ENCODE measurements at regions not wholly inside any gene's neighbourhood (a gene's known extent, or its start where the extent isn't known, plus 50 kb on each side); places are given as distances from the start of the nearest gene placed in this dataset.

GRCh38 chr3:182393151-182393550, 400.2 kb upstream of the ATP11B start:
- no peak for TF ChIP-seq CTCF (conservative IDR thresholded peaks at IDR 0.05)
- no peak overlapping the region for H3K27ac ChIP-seq

GRCh38 chr3:182393830-182394367, 399.4 kb upstream of the ATP11B start:
- TF ChIP-seq CTCF (conservative IDR thresholded peaks at IDR 0.05), result no peak
- H3K27ac ChIP-seq, result no peak overlapping the region

GRCh38 chr3:182397164-182397563, 396.1 kb upstream of the ATP11B start:
- H3K27ac ChIP-seq, result no peak overlapping the region
- no peak for TF ChIP-seq CTCF (conservative IDR thresholded peaks at IDR 0.05)

- H3K27ac ChIP-seq, result no peak overlapping the region
- no peak for TF ChIP-seq CTCF (conservative IDR thresholded peaks at IDR 0.05)
Observed at GRCh38 chr3:182399978-182400737, 393.1 kb upstream of the ATP11B start.

- H3K27ac ChIP-seq, result no peak overlapping the region
- TF ChIP-seq CTCF (conservative IDR thresholded peaks at IDR 0.05), result no peak
Observed at GRCh38 chr3:182400838-182401237, 392.5 kb upstream of the ATP11B start.

- H3K27ac ChIP-seq, result no peak overlapping the region
- TF ChIP-seq CTCF (conservative IDR thresholded peaks at IDR 0.05), result no peak
Observed at GRCh38 chr3:182404031-182404430, 389.3 kb upstream of the ATP11B start.

GRCh38 chr3:182405759-182406158, 387.5 kb upstream of the ATP11B start:
- no peak overlapping the region for H3K27ac ChIP-seq
- no peak for TF ChIP-seq CTCF (conservative IDR thresholded peaks at IDR 0.05)

All from VCaP (cell line).